ENCODE measurements at regions not wholly inside any gene's neighbourhood (a gene's known extent, or its start where the extent isn't known, plus 50 kb on each side); places are given as distances from the start of the nearest gene placed in this dataset.
A peak's percentile ranks its signal among the peaks of the same experiment; 100 is the strongest.

DNA sequence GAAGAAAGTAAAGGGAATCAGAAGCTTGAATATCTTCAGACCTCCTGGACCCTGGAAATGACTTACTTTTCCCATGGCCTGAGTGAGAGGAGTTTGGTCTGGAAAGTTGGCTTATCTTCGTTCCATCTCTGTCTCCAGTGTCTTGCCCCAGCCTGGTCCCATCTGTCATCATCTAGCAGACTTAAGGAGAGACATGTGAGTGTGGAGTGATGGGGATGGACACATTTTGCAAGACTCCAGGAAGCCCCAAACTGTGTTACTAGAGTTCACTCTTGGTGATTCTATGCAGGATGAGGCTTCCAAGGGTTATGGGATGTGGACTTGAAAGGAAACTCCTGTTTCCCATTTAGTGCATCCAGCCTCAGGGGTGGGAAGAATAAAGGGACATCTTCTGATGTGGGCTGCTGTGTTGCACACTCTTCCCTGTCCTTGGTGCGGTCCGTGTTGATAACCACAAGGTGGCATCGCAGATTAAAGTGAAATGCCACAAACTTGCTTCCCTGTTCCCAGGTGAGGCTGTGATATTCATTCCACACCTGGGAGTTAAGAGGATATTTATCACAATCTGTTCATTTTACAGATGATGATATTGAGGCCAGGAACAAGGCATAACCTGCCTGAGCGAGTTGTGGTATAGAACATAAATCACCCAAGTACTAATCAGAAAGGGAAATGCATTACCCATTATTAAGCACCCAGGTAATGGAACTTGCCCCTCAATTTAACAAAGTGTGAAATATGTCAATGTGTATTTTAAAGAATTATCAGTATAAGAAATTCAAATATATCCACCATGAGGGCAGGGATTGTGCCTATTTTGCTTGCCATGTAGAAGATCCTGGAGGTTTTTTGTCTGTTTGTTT lies 269.9 kb upstream of the PAPPA start (continued):
- TF ChIP-seq ZC3H11A (IDR thresholded peaks at IDR 0.05) (no peak), ESRRA (IDR thresholded peaks at IDR 0.05; ENCODE audit: borderline replicate concordance, low read length) (no peak), POLR2AphosphoS2 (conservative IDR thresholded peaks at IDR 0.05; ENCODE audit: low read length) (no peak), KDM5A (IDR thresholded peaks at IDR 0.05) (no peak), JUN (IDR thresholded peaks at IDR 0.05) (0 out of 5 replicates have a peak, but pooled peaks of 1 of the 2 experiments have one; percentile 27), JUNB (IDR thresholded peaks at IDR 0.05) (no peak), RAD21 (conservative IDR thresholded peaks at IDR 0.05 in 1 of 2, IDR thresholded peaks at IDR 0.05 in 1 of 2) (peak; percentile 95 to 98), FOXS1 (CRISPR knock-in tag; IDR thresholded peaks at IDR 0.05) (no peak), RCOR1 (IDR thresholded peaks at IDR 0.05; ENCODE audit: low read depth, low read length) (no peak), RFX5 (IDR thresholded peaks at IDR 0.05) (no peak)
- TF ChIP-seq, protein P1, sequence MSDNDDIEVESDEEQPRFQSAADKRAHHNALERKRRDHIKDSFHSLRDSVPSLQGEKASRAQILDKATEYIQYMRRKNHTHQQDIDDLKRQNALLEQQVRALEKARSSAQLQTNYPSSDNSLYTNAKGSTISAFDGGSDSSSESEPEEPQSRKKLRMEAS (IDR thresholded peaks at IDR 0.05), result peak; percentile 40; the same call in 1 of the 2 replicates
- TF ChIP-seq, protein P2, sequence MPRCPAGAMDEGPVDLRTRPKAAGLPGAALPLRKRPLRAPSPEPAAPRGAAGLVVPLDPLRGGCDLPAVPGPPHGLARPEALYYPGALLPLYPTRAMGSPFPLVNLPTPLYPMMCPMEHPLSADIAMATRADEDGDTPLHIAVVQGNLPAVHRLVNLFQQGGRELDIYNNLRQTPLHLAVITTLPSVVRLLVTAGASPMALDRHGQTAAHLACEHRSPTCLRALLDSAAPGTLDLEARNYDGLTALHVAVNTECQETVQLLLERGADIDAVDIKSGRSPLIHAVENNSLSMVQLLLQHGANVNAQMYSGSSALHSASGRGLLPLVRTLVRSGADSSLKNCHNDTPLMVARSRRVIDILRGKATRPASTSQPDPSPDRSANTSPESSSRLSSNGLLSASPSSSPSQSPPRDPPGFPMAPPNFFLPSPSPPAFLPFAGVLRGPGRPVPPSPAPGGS (IDR thresholded peaks at IDR 0.05), result no peak

DNA sequence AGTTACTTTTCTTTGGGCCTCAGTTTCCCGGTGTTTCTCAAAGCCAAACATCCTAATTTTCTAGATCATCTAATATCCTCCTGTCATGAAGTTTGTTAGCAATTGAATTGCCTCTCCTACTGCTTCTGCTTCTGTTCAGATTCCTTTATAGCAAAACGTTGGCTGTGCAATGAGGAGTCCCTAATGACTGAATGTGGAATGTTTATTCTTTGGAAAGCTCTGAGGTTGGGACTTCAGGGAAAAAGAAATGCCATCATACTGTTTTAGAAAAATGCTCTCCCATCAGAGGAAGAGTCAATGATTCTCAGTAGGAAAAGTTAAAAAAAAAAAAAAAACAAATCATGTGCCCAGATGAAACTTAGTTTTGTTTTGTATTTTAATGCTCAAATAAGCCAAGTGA lies 268.7 kb upstream of the PAPPA start:
- FAIRE-seq, result no peak
- H3K27ac ChIP-seq, result peak overlapping the region; percentile 76 to 93
- ATAC-seq, result no peak
- H3K4me3 ChIP-seq, result no peak overlapping the region
- 65% methylated on average over 2 of the region's 2 CpGs for WGBS (ENCODE audit: missing lambda C conversion rate)
- H3K9me3 ChIP-seq, result peaks cover 31% of the 10 kb centered on the region
- peaks cover 21% of the 10 kb centered on the region for H3K4me1 ChIP-seq
- POLR2A ChIA-PET, result no interaction called here
- H3K4me2 ChIP-seq, result no peak overlapping the region
- TF ChIP-seq RFX5 (IDR thresholded peaks at IDR 0.05), result no peak
- TF ChIP-seq, protein P3, sequence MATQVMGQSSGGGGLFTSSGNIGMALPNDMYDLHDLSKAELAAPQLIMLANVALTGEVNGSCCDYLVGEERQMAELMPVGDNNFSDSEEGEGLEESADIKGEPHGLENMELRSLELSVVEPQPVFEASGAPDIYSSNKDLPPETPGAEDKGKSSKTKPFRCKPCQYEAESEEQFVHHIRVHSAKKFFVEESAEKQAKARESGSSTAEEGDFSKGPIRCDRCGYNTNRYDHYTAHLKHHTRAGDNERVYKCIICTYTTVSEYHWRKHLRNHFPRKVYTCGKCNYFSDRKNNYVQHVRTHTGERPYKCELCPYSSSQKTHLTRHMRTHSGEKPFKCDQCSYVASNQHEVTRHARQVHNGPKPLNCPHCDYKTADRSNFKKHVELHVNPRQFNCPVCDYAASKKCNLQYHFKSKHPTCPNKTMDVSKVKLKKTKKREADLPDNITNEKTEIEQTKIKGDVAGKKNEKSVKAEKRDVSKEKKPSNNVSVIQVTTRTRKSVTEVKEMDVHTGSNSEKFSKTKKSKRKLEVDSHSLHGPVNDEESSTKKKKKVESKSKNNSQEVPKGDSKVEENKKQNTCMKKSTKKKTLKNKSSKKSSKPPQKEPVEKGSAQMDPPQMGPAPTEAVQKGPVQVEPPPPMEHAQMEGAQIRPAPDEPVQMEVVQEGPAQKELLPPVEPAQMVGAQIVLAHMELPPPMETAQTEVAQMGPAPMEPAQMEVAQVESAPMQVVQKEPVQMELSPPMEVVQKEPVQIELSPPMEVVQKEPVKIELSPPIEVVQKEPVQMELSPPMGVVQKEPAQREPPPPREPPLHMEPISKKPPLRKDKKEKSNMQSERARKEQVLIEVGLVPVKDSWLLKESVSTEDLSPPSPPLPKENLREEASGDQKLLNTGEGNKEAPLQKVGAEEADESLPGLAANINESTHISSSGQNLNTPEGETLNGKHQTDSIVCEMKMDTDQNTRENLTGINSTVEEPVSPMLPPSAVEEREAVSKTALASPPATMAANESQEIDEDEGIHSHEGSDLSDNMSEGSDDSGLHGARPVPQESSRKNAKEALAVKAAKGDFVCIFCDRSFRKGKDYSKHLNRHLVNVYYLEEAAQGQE (IDR thresholded peaks at IDR 0.05), result no peak
- CTCF ChIA-PET, result interaction anchor here (0.6 to 3.1 kb wide), 8 partner anchors 10 to 293 kb away, joined by 3 to 23 read pairs (median 4); partner anchors contain the start of gene PAPPA
- no peak for DNase-seq (ENCODE audit: low read depth in 1 of 2, low spot score in 1 of 2)

DNA sequence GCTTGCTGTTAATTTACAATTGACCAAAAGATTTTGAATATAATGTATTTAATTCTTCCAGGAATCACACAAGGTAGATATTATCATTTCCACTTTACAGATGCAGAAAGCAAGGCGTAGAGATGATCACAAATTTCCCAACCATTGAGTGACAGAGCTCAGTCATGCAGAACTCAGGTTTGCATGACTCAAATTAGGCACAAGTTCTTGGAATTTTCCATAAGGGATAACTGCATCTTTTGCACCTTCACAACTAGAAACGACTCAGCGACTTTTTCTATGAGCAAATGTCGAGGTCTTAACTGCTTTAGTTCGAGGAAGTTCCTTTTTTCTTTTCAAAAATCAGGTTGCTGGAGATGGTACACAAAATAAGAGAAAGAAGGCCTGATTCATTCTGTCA lies 265.5 kb upstream of the PAPPA start:
- no peak for DNase-seq (ENCODE audit: low read depth in 1 of 2, low spot score in 1 of 2)
- ChIA-PET CTCF (interaction anchor here (0.7 kb wide), 1 partner anchor 21 kb away, joined by 3 read pairs; no protein-coding TSS in a partner anchor), POLR2A (no interaction called here)
- no peak for ATAC-seq
- WGBS (ENCODE audit: missing lambda C conversion rate), result 95% methylated on average over 5 of the region's 5 CpGs
- H3K4me2 ChIP-seq, result no peak overlapping the region
- H3K9me3 ChIP-seq, result peaks cover 42% of the 10 kb centered on the region
- no peak overlapping the region for H3K4me3 ChIP-seq
- no peak for FAIRE-seq
- TF ChIP-seq JUN (IDR thresholded peaks at IDR 0.05), result no peak
- no peak for TF ChIP-seq SREBF2 (IDR thresholded peaks at IDR 0.05)
- TF ChIP-seq, protein P4, sequence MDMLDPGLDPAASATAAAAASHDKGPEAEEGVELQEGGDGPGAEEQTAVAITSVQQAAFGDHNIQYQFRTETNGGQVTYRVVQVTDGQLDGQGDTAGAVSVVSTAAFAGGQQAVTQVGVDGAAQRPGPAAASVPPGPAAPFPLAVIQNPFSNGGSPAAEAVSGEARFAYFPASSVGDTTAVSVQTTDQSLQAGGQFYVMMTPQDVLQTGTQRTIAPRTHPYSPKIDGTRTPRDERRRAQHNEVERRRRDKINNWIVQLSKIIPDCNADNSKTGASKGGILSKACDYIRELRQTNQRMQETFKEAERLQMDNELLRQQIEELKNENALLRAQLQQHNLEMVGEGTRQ (IDR thresholded peaks at IDR 0.05), result no peak
- TF ChIP-seq EHF (CRISPR knock-in tag; IDR thresholded peaks at IDR 0.05), result no peak
- H3K27ac ChIP-seq, result peak overlapping the region; percentile 24 to 80
- peaks cover 19% of the 10 kb centered on the region for H3K4me1 ChIP-seq
